ENCODE measurements at regions not wholly inside any gene's neighbourhood (a gene's known extent, or its start where the extent isn't known, plus 50 kb on each side); places are given as distances from the start of the nearest gene placed in this dataset.

- TF ChIP-seq CTCF (IDR thresholded peaks at IDR 0.05; ENCODE audit: insufficient read depth, low read length, poor library complexity, severe bottlenecking): no peak
- TF ChIP-seq EZH2phosphoT487 (conservative IDR thresholded peaks at IDR 0.05; ENCODE audit: low read length): no peak
These were observed 407.0 kb downstream of the HTR7 start for GRCh38 chr10:90450797-90451196.

Measured in SU-DHL-6 (cell line).